ENCODE measurements at regions not wholly inside any gene's neighbourhood (a gene's known extent, or its start where the extent isn't known, plus 50 kb on each side); places are given as distances from the start of the nearest gene placed in this dataset.

GRCh38 chr20:22941550-22941949 lies 93.6 kb upstream of the SSTR4 start:
- Histone ChIP-seq H3K36me3 (ENCODE audit: control insufficient read depth, insufficient read depth, low read length) (no peaks in the 10 kb centered on the region), H3K4me2 (ENCODE audit: insufficient read depth, low read length) (no peak overlapping the region), H3K9me1 (ENCODE audit: control insufficient read depth, insufficient read depth, low read length) (no peaks in the 10 kb centered on the region), H3K4me3 (no peak overlapping the region), H3K4me1 (replicated peaks in 1 of 2; ENCODE audit: control insufficient read depth in 2 of 2, insufficient read depth in 2 of 2, low read length in 2 of 2) (no peaks in the 10 kb centered on the region; a peak in 1 of 5 replicates), H3K9me3 (replicated peaks; ENCODE audit: control insufficient read depth, insufficient read depth, low read depth, low read length) (no peaks in the 10 kb centered on the region), H2AFZ (ENCODE audit: low read depth, low read length) (no peak overlapping the region), H3K9ac (ENCODE audit: insufficient read depth in 1 of 2, low read depth in 2 of 2, low read length in 2 of 2) (no peak overlapping the region), H3K79me2 (ENCODE audit: control insufficient read depth, insufficient read depth, low read length) (no peaks in the 10 kb centered on the region), H4K20me1 (replicated peaks; ENCODE audit: control insufficient read depth, insufficient read depth, low read length) (no peaks in the 10 kb centered on the region), H3K27ac (ENCODE audit: extremely low read depth, low read depth, low read length) (no peak overlapping the region), H3K27me3 (ENCODE audit: control insufficient read depth in 2 of 2, insufficient read depth in 2 of 2, low read length in 2 of 2) (no peaks in the 10 kb centered on the region)
- intact Hi-C loops (cut with micrococcal nuclease) (no loop called here), in situ Hi-C loops (cut with MboI) (no loop called here)
- no peak for ATAC-seq
- no peak for DNase-seq (ENCODE audit: extremely low read depth in 1 of 4, low spot score in 3 of 4)
- BruUV-seq (replicated peaks) = no TSS peak
- ChIA-PET CTCF (ENCODE audit: low intra/inter-chr PET ratio) (no interaction called here), POLR2A (no interaction called here)
- FAIRE-seq = no peak
- WGBS (ENCODE audit: insufficient coverage, low coverage, missing lambda C conversion rate) = 48% methylated on average over 5 of the region's 5 CpGs
- TF ChIP-seq, protein P1, sequence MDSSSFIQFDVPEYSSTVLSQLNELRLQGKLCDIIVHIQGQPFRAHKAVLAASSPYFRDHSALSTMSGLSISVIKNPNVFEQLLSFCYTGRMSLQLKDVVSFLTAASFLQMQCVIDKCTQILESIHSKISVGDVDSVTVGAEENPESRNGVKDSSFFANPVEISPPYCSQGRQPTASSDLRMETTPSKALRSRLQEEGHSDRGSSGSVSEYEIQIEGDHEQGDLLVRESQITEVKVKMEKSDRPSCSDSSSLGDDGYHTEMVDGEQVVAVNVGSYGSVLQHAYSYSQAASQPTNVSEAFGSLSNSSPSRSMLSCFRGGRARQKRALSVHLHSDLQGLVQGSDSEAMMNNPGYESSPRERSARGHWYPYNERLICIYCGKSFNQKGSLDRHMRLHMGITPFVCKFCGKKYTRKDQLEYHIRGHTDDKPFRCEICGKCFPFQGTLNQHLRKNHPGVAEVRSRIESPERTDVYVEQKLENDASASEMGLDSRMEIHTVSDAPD (CRISPR knock-in tag; IDR thresholded peaks at IDR 0.05) = no peak
- no peak for TF ChIP-seq TAF15 (IDR thresholded peaks at IDR 0.05; ENCODE audit: low read depth, low read length)
- TF ChIP-seq ZBTB43 (CRISPR knock-in tag; IDR thresholded peaks at IDR 0.05) = no peak
- no peak for TF ChIP-seq ELF2 (CRISPR knock-in tag; IDR thresholded peaks at IDR 0.05)
- no peak for TF ChIP-seq ZNF41 (CRISPR knock-in tag; conservative IDR thresholded peaks at IDR 0.05)
- no peak for TF ChIP-seq FOXA3 (CRISPR knock-in tag; conservative IDR thresholded peaks at IDR 0.05 in 1 of 2, IDR thresholded peaks at IDR 0.05 in 1 of 2)
- TF ChIP-seq HNRNPK (IDR thresholded peaks at IDR 0.05; ENCODE audit: low read depth, low read length, poor library complexity, severe bottlenecking) = no peak
- TF ChIP-seq ZNF354B (CRISPR knock-in tag; IDR thresholded peaks at IDR 0.05) = no peak
- no peak for TF ChIP-seq ARNT (IDR thresholded peaks at IDR 0.05)
- TF ChIP-seq XRCC3 (IDR thresholded peaks at IDR 0.05) = no peak
- TF ChIP-seq RBBP5 (IDR thresholded peaks at IDR 0.05; ENCODE audit: borderline replicate concordance, insufficient read depth, low read length, poor library complexity, severe bottlenecking) = no peak
- TF ChIP-seq DIDO1 (tag; IDR thresholded peaks at IDR 0.05; ENCODE audit: low read depth) = no peak
- TF ChIP-seq HSF4 (CRISPR knock-in tag; IDR thresholded peaks at IDR 0.05; ENCODE audit: borderline replicate concordance) = no peak
- no peak for TF ChIP-seq ZNF507 (tag; conservative IDR thresholded peaks at IDR 0.05)
- TF ChIP-seq SAFB2 (IDR thresholded peaks at IDR 0.05; ENCODE audit: borderline replicate concordance, low read depth, low read length, severe bottlenecking) = no peak
- no peak for TF ChIP-seq TBL1XR1 (IDR thresholded peaks at IDR 0.05; ENCODE audit: low read length in 2 of 2)
- TF ChIP-seq CBFA2T3 (IDR thresholded peaks at IDR 0.05) = no peak
- no peak for TF ChIP-seq SMAD3 (CRISPR knock-in tag; conservative IDR thresholded peaks at IDR 0.05)

Measured in K562 (cell line).